Adrenal gland (tissue), 5 donors: ENCODE measurements at regions not wholly inside any gene's neighbourhood (a gene's known extent, or its start where the extent isn't known, plus 50 kb on each side); places are given as distances from the start of the nearest gene placed in this dataset.

Source experiments
- POLR2A ChIP-seq, 2 donors: fragments of 450-650 bp; IDR thresholded peaks; one replicate each; pipeline ENCODE4 v1.6.1; 2017; ENCODE audit warnings: antibody characterized with exemption in 2 of 2, mild to moderate bottlenecking in 2 of 2, moderate library complexity in 1 of 2
- TF ChIP-seq, protein P1 (sequence below), 6 experiments: fragments of 450-650 bp in 4 of 6; fragments of 200-600 bp in 2 of 6; sonication (generic) in 1 of 6; IDR thresholded peaks; 1 replicate in 5 of 6; 2 replicates in 1 of 6; pipeline versions ENCODE4 v1.5.1 to v1.8.0; 2016 to 2021; ENCODE audit warnings: antibody characterized with exemption in 6 of 6, mild to moderate bottlenecking in 2 of 6, moderate library complexity in 1 of 6
- donor health status: DM: no; HTN: no; CAD: no.

DNA sequence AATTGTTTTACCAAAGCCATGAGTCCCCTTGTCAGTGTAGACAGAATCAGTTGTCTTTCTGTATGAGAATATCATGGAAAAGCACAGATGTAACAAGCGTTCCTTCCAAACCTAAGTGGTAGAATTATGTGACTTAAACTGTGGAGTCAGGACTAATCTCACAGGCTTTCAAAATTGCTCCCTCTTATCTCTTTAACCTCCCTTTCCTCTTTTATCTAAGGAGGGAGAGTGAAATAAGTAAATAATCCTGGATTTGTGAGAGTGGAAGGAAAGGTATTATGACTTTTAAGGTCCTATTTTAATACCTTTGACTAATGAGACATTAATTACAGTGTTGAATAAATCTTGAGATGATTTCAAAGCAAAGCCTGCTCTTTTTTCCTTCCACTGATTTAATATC, 52.4 kb upstream of the LIFR start:
- TF ChIP-seq, protein P1, sequence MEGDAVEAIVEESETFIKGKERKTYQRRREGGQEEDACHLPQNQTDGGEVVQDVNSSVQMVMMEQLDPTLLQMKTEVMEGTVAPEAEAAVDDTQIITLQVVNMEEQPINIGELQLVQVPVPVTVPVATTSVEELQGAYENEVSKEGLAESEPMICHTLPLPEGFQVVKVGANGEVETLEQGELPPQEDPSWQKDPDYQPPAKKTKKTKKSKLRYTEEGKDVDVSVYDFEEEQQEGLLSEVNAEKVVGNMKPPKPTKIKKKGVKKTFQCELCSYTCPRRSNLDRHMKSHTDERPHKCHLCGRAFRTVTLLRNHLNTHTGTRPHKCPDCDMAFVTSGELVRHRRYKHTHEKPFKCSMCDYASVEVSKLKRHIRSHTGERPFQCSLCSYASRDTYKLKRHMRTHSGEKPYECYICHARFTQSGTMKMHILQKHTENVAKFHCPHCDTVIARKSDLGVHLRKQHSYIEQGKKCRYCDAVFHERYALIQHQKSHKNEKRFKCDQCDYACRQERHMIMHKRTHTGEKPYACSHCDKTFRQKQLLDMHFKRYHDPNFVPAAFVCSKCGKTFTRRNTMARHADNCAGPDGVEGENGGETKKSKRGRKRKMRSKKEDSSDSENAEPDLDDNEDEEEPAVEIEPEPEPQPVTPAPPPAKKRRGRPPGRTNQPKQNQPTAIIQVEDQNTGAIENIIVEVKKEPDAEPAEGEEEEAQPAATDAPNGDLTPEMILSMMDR (IDR thresholded peaks at IDR 0.05), result no peak
- TF ChIP-seq POLR2A (IDR thresholded peaks at IDR 0.05), result no peak
